Caco-2 (cell line): ENCODE measurements at regions not wholly inside any gene's neighbourhood (a gene's known extent, or its start where the extent isn't known, plus 50 kb on each side); places are given as distances from the start of the nearest gene placed in this dataset.

Experiments used
- BruUV-seq: library from RNA; stranded (reverse); fragments of 400-500 nt; replicated peaks from 2 replicates; lab custom pipeline; 2021; lab: Mats Ljungman, UMichigan
- CTCF ChIA-PET: fragments of 300-600 bp; sonication (Branson Sonifier 250); formaldehyde crosslinking; loops from one replicate; lab custom pipeline; 2022; ENCODE audit warnings: antibody characterized with exemption; lab: Charles Lee
- POLR2A ChIA-PET: fragments of 300-600 bp; sonication (Branson Sonifier 250); formaldehyde crosslinking; loops from one replicate; lab custom pipeline; 2022; ENCODE audit warnings: antibody characterized with exemption; lab: Charles Lee
- DNase-seq, 2 experiments: peaks; one replicate each; pipeline versions ENCODE4 v3.0.0 to v3.0.0-alpha.2; 2020 to 2022
- H3K27me3 ChIP-seq: replicated peaks from 2 replicates; pipeline ENCODE4 v1.6.0; 2011; ENCODE audit warnings: low read length; ENCODE audit not compliant: control insufficient read depth, insufficient read depth
- H3K36me3 ChIP-seq: 2 replicates; pipeline ENCODE4 v1.5.1; 2011; ENCODE audit warnings: low read length; ENCODE audit not compliant: control insufficient read depth, insufficient read depth
- H3K4me1 ChIP-seq: fragments of 250-450 bp; sonication (Bioruptor Pico); 2 replicates; pipeline ENCODE4 v1.5.1; 2020; ENCODE audit warnings: mild to moderate bottlenecking
- H3K4me3 ChIP-seq: 2 replicates; pipeline ENCODE4 v1.5.1; 2011; ENCODE audit warnings: low read depth, mild to moderate bottlenecking, control low read depth, low read length
- H3K9me3 ChIP-seq: fragments of 250-450 bp; sonication (Bioruptor Pico); 2 replicates; pipeline ENCODE4 v1.5.1; 2020; ENCODE audit warnings: mild to moderate bottlenecking, moderate library complexity
- H3K27ac Mint-ChIP-seq: one replicate; pipeline ENCODE4 v1.8.0; 2022; ENCODE audit warnings: mixed read lengths; ENCODE audit not compliant: unreplicated experiment
- H3K27me3 Mint-ChIP-seq: one replicate; pipeline ENCODE4 v1.8.0; 2022; ENCODE audit warnings: mixed read lengths; ENCODE audit not compliant: insufficient read depth, unreplicated experiment
- H3K36me3 Mint-ChIP-seq: one replicate; pipeline ENCODE4 v1.8.0; 2022; ENCODE audit warnings: mild to moderate bottlenecking, mixed read lengths; ENCODE audit not compliant: insufficient read depth, unreplicated experiment
- H3K4me1 Mint-ChIP-seq: one replicate; pipeline ENCODE4 v1.8.0; 2022; ENCODE audit warnings: low read depth, mixed read lengths; ENCODE audit not compliant: unreplicated experiment
- H3K4me3 Mint-ChIP-seq: one replicate; pipeline ENCODE4 v1.8.0; 2022; ENCODE audit warnings: mild to moderate bottlenecking, moderate library complexity, mixed read lengths; ENCODE audit not compliant: unreplicated experiment
- H3K9me3 Mint-ChIP-seq: one replicate; pipeline ENCODE4 v1.8.0; 2022; ENCODE audit warnings: mixed read lengths; ENCODE audit not compliant: unreplicated experiment
- CTCF ChIP-seq, 2 experiments: fragments of 200-600 bp in 1 of 2; IDR thresholded peaks; 1 replicate in 1 of 2; 2 replicates in 1 of 2; pipeline versions ENCODE4 v1.5.1 to v1.8.0; 2011 to 2022; ENCODE audit warnings: antibody characterized with exemption in 1 of 2, control low read depth in 1 of 2, inconsistent platforms in 1 of 2, low read depth in 1 of 2, low read length in 1 of 2, mild to moderate bottlenecking in 1 of 2, moderate library complexity in 1 of 2; ENCODE audit not compliant: insufficient read depth in 1 of 2, severe bottlenecking in 1 of 2, unreplicated experiment in 1 of 2
- intact Hi-C: fragments of 100-400 bp; cut with micrococcal nuclease; formaldehyde crosslinking; loops from one replicate; pipeline ENCODE4 v1.10.0; 2022; ENCODE audit not compliant: unreplicated experiment

GRCh38 chr5:174516741-174517140 lies 207.6 kb upstream of the MSX2 start:
- no peaks in the 10 kb centered on the region for H3K27me3 ChIP-seq
- H3K4me1 ChIP-seq = peaks cover 32% of the 10 kb centered on the region
- H3K36me3 ChIP-seq = no peaks in the 10 kb centered on the region
- Mint-ChIP-seq H3K4me3 (no peak overlapping the region), H3K36me3 (peaks cover 5% of the 10 kb centered on the region), H3K4me1 (peaks cover 22% of the 10 kb centered on the region), H3K27ac (no peak overlapping the region), H3K9me3 (no peaks in the 10 kb centered on the region), H3K27me3 (no peaks in the 10 kb centered on the region)
- no peak for DNase-seq
- CTCF ChIA-PET = no interaction called here
- POLR2A ChIA-PET = no interaction called here
- TF ChIP-seq CTCF (IDR thresholded peaks at IDR 0.05; ENCODE audit: insufficient read depth in 1 of 2, low read depth in 1 of 2, low read length in 1 of 2, severe bottlenecking in 1 of 2, unreplicated experiment in 1 of 2) = no peak
- no peak overlapping the region for H3K4me3 ChIP-seq
- intact Hi-C loops = no loop called here
- no TSS peak for BruUV-seq
- H3K9me3 ChIP-seq = no peaks in the 10 kb centered on the region

- H3K4me3 Mint-ChIP-seq = no peak overlapping the region
- BruUV-seq = no TSS peak
- POLR2A ChIA-PET = no interaction called here
Measured at GRCh38 chr5:174518512-174518911, 205.9 kb upstream of the MSX2 start.

More at GRCh38 chr5:174518512-174518911, 205.9 kb upstream of the MSX2 start:
- Mint-ChIP-seq H3K36me3 (peaks cover 5% of the 10 kb centered on the region), H3K4me1 (peaks cover 27% of the 10 kb centered on the region), H3K9me3 (no peaks in the 10 kb centered on the region), H3K27ac (no peak overlapping the region), H3K27me3 (no peaks in the 10 kb centered on the region)
- H3K4me3 ChIP-seq = no peak overlapping the region
- no peak for TF ChIP-seq CTCF (IDR thresholded peaks at IDR 0.05; ENCODE audit: insufficient read depth in 1 of 2, low read depth in 1 of 2, low read length in 1 of 2, severe bottlenecking in 1 of 2, unreplicated experiment in 1 of 2)
- H3K27me3 ChIP-seq = no peaks in the 10 kb centered on the region
- no peaks in the 10 kb centered on the region for H3K36me3 ChIP-seq
- intact Hi-C loops = no loop called here
- CTCF ChIA-PET = no interaction called here
- DNase-seq = no peak
- H3K4me1 ChIP-seq = peaks cover 37% of the 10 kb centered on the region
- no peaks in the 10 kb centered on the region for H3K9me3 ChIP-seq
